Brain pericyte (primary cell): ENCODE measurements at regions not wholly inside any gene's neighbourhood (a gene's known extent, or its start where the extent isn't known, plus 50 kb on each side); places are given as distances from the start of the nearest gene placed in this dataset.
"Not testable (repeated sequence)": the region's sequence is repeated elsewhere in the genome, so short reads cannot be mapped to it uniquely, and the experiment has no call there.

ENCODE experiments used
- DNase-seq: peaks from one replicate; pipeline ENCODE4 v3.0.0-alpha.2; 2012; ENCODE audit warnings: low read depth, low spot score

- DNase-seq = no peak
Measured at GRCh38 chr6:150738092-150738629, 127.3 kb upstream of the MTHFD1L start.

GRCh38 chr6:150739711-150740349 lies 125.7 kb upstream of the MTHFD1L start:
- DNase-seq = no peak

- no peak for DNase-seq
Measured at GRCh38 chr6:150740453-150740852, 125.0 kb upstream of the MTHFD1L start.

GRCh38 chr6:150741633-150742200 lies 123.8 kb upstream of the MTHFD1L start:
- DNase-seq = no peak

GRCh38 chr6:150744522-150745260 lies 120.8 kb upstream of the MTHFD1L start:
- no peak for DNase-seq

GRCh38 chr6:150745896-150746295 lies 119.6 kb upstream of the MTHFD1L start:
- no peak for DNase-seq

- no peak for DNase-seq
Measured at GRCh38 chr6:150747155-150747554, 118.3 kb upstream of the MTHFD1L start.

GRCh38 chr6:150749091-150749670 lies 116.3 kb upstream of the MTHFD1L start:
- no peak for DNase-seq

- no peak for DNase-seq
Measured at GRCh38 chr6:150751296-150751695, 114.2 kb upstream of the MTHFD1L start.

GRCh38 chr6:150752409-150752808 lies 113.1 kb upstream of the MTHFD1L start:
- DNase-seq = no peak

- DNase-seq = no peak
Measured at GRCh38 chr6:150753371-150754064, 112.0 kb upstream of the MTHFD1L start.

GRCh38 chr6:150755042-150755441 lies 110.5 kb upstream of the MTHFD1L start:
- DNase-seq = no peak

- DNase-seq = no peak
Measured at GRCh38 chr6:150755524-150755923, 110.0 kb upstream of the MTHFD1L start.

GRCh38 chr6:150756173-150756572 lies 109.3 kb upstream of the MTHFD1L start:
- DNase-seq = no peak

GRCh38 chr6:150757807-150758206 lies 107.7 kb upstream of the MTHFD1L start:
- not testable (repeated sequence) for DNase-seq

- no peak for DNase-seq
Measured at GRCh38 chr6:150759483-150759882, 106.0 kb upstream of the MTHFD1L start.

- no peak for DNase-seq
Measured at GRCh38 chr6:150761771-150762170, 103.7 kb upstream of the MTHFD1L start.

- no peak for DNase-seq
Measured at GRCh38 chr6:150764334-150765066, 101.0 kb upstream of the MTHFD1L start.

GRCh38 chr6:150765067-150765764 lies 100.3 kb upstream of the MTHFD1L start:
- no peak for DNase-seq

- DNase-seq = no peak
Measured at GRCh38 chr6:150766201-150766997, 99.1 kb upstream of the MTHFD1L start.
